NCI-H187 treated with DMSO at 0.1 percent for 48 hours (cell line): ENCODE measurements at regions not wholly inside any gene's neighbourhood (a gene's known extent, or its start where the extent isn't known, plus 50 kb on each side); places are given as distances from the start of the nearest gene placed in this dataset.

Experiments used
- DNase-seq: peaks from one replicate; lab custom pipeline; 2025; lab: John Stamatoyannopoulos, UW

DNA sequence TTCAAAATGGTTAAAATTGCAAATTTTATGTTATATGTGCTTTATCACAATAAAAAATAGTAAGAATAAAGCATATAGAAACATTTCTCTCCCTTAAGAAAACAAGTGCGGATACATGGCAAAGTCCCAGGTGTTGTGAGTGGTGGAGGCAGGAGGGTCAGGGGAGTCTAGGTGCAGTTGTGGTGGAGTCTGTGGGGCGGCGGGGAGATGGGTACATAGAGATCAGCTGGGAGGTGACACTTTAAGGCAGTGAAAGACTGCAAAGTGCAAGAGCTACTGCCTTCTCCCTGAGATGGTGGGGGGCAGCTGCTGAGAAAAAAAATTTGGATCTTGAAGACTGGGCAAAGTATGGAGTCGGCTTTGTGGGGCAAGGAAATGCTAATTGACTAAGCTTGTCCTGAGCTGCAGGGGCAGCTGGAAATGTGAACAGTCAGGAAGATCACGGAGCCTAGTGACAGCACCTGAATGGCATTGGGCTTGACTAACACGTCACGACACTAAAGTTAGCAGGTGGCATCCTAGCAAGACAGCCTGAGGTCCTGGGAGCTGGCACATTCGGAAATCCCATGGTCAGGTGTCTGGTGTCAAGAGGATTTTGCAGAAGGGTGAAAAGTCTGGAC, 72.9 kb upstream of the IRS2 start:
- DNase-seq = no peak

DNA sequence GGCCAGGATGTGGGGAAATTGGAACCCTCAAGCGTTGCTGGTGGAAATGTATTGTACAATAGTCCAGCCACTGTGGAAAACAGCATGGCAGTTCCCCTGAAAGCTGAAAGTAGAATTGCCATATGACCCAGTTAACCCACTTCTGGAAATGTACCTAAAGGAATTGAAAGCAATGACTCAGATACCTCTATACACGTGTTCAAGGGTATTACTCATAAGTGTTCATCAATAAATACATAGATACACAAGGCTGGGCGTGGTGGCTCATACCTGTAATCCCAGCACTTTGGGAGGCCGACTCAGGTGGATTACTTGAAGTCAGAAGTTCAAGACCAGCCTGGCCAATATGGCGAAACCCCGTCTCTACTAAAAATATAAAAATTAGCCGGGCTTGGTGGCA, 71.9 kb upstream of the IRS2 start:
- DNase-seq = no peak

DNA sequence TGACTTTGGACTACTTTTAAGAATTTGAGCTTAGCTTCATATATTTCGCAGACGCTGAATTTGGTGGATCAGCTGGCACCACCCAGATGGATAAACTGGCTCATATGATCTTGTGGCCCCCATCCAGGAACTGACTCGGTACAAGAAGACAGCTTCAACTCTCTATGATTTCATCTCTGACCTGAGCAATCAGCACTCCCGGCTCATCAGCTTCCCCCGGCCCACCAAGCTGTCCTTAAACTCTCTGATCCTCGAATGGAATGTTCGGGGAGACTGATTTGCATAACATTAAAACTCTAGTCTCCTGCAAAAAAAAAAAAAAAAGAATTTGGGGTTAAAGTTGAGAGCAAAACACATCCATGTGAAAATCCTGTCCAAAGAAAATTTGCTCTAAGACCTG, 71.4 kb upstream of the IRS2 start:
- DNase-seq = no peak

DNA sequence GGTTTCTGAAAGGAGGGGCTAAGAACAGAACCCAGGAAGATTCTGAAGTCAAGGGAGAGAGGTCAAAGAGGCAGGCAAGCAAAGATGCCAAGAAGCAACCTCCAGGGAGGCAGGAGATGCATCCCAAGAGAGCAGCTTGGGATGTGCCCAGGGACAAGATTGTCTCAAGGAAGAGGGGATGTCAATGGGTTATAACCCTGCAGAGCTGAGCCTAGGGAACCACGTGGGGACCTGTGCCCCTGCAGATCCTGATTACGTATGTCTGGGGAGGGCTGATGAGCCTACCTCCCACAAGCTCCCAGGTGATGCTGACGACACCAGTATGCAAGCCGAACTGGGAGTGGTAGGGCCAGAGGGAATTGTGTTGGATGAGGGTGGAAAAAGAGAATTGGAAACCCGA, 70.9 kb upstream of the IRS2 start:
- no peak for DNase-seq

DNA sequence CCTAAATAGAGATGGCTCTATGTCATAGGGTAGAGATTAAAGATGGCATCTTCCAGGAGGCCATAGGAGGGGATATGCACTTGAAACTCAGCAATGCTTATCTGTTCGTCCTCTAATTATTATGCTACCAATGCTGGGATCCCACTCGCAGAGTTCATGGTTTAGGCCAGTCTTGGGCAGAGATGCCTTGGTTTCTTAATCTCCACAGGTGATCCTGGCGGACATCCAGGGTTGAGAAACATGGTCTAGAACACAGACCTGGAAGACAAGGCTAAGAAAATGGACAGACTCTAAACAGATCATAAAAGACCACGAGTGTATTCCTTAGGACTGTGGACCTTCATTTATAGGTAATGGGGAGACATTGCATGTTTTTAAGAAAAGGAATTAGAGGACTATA, 70.0 kb upstream of the IRS2 start:
- no peak for DNase-seq

DNA sequence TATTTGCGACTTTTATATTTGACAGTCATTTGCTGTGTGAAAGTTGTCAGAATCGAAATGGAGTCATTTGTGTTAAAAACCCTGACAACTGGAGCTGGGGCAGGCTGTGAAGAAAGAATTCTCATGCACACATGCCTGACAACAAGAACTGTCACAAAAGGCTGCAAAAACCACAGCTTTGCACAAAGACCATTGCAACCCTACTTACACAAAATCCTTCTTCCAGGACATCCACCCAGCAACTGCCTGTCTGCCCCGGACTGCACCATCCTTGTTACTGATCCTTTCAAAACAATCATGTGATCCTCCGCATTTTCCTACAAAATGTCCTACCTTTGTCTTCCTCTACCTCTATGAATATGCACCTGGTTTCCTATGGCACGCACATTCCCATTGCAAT, 66.8 kb upstream of the IRS2 start:
- no peak for DNase-seq

DNA sequence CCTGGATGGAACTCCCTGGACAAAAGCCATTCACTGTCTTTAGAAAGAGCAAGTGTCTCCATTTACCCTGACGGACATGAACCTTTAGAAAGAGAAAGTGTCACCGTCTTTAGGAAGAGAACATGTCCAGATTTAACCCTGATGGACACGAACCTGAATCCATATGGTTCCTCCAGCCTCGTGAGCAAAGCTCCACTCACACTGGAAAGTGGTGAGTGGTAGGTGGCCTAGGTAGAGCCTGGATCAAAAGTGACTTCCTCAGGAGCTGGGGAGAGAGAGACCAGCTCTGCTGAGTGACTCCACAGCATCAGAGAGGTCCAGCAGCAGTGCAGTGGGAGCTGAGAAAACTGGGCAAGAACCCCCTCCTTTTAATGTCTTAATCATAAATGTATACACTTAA, 59.8 kb upstream of the IRS2 start:
- DNase-seq = no peak

DNA sequence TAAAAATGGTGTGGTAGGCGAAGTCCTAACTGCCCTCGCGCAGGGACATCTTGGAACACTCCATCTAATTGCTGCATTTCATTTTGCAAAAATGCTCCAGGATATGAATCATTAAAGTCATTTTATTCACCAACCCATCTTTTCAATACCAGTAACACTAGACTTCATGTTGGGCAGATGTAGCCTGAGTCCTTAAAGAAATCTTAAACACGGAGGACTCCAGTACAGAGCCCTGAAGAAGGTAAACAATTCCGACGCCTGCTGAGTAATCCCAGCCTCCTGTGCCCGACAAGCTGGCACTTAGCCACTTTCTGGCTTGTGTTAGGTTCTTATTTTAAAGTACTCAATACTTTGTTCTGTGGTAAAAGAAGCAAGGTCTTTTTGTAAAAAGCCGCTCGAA, 58.0 kb upstream of the IRS2 start:
- no peak for DNase-seq

DNA sequence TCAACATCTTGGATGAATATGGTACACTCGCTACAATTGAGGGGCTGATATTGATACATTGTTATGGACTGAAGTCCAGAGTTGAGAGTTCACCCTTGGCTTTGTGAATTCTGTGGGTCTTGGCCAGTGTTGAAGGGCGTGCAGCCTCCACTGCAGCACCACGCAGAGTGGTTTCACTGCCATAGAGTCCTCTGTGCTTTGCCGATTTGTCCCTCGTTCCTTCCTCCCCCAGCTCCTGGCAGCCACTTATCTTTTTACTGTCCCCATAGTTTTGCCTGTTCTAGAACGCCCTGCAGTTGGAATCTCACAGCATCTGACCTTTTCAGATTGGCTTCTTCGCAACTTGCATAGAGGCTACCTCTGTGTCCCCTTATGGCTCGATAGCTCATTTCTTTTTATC, 57.3 kb upstream of the IRS2 start:
- DNase-seq = no peak

DNA sequence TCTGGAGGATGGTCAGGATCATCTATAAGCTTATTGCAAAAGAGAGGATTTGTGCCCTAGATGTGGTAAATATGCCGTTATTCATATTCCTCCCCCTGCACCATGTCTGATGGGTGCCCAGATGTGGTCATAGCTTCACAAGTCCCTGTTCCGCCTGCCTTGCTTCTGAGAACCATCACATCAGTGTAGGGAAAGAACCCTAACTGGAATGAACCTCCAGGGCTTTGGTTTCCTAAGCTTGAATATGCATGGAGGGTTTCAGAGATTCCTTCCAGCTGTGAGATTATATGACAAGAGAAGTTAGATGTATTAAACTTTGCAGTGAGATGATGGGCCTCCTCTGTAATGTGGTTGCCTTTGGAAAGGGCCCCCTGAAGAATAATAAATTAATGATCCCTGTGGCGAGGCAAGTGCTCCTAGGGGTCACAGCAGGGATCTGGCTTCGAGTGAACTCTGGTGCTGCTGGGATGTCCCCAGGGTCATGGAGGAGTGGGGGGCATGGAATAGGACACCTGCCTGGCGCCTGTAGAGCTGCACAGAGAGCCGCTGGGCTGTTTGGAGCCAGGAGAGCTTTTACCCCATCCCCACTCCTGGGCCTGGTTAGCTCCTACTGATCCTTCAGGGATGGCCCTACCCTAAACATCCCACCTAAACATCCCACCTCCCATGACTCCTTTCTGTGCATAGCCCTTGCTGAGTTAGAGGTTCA, 56.0 kb upstream of the IRS2 start:
- no peak for DNase-seq

DNA sequence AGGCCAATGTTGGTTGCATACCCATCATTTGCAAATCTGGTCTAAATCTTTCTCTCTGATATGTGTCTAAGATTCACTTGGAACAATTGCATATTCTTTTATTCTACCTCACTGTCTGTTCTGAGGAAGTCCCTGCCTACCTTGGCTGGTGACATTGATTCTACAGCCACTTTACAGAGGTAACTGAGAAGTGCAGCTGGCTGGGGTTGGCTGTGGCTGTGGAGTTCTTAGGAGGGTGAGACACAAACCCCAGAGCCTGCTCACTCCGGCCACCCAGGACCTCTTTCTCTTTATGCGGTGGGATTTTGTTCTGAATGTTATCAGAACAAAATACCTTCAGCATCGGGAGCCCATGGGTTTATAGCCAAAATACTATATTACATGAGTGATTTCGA, 54.5 kb upstream of the IRS2 start:
- no peak for DNase-seq

DNA sequence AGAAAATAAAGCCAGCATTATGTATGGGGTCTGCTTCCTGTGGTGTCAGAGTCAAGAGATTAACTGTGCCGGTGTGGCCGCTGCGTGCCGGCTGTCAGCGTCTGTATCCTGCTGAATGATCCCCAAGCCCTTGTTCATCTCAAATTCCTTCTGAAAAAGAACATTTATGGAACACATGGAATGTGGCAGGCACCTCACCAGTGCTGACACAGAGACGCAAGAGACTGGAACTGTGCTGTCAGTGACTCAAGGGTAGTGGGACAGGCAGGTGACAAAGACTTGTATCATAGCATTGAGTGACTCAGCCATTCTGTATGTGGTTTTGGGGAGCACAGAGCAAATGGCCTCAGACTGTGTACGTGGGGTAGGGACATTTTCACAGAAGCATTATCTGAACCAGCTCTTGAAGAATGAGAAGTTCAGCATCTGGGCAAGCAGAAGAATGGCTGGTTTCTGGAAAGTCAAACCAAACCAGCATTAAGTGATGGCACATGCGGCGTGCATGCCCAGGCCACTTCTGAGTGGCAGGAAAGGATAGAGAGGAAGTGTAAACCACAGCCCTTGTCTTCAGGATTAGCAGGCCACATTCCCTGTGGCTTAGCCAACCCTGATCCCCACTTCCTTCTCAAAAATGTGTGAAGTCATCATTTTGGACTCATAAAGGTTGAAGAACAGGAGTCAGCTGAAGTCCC, 54.0 kb upstream of the IRS2 start:
- DNase-seq = no peak

DNA sequence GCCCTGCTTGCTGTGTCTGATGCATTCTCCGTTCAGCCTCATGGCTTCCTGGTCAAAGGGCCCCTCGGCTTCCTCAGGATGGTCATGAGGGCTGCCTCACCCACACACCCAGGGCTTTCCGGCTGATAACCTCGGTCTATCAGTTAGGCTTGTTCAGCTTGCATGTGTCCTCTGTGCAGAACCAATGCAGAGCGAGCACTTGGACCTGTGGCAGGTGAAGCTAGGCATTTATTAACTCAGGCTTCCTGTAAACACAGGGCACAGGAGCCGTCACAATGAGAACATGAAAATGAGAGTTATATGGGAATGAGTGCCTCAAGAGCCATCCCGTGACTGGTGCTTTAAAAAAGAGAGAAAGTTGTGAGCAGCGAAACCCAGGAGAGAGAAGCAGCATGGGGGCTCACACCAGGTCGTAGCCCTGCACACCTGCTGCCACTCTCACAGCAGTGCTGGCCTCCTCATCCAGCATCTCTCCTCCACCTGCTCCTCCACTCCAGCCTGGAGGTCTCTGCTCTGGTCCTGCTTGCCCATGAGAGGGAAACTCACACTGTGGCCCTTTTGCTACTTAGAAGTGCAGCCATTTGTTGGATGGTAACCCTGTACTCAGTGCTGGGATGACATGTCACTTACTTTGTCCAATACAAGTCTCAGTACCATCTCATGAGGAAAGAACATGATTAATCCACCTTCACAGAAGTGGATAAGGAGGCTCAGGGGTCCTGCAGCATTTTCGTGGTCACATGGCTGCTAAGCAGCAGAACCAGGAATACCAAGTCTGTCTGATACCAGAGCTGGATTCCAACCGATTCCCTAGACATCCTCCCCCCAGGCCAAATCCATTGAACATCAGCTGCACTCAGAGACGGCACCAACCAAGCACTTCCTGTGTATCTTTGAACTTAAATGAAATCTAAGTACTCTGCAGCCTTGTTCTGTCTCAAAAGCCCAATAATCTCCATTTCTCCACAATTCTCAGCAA, 50.5 kb upstream of the IRS2 start:
- no peak for DNase-seq
